ENCODE measurements at regions not wholly inside any gene's neighbourhood (a gene's known extent, or its start where the extent isn't known, plus 50 kb on each side); places are given as distances from the start of the nearest gene placed in this dataset.
"Not testable (repeated sequence)": the region's sequence is repeated elsewhere in the genome, so short reads cannot be mapped to it uniquely, and the experiment has no call there.

DNA sequence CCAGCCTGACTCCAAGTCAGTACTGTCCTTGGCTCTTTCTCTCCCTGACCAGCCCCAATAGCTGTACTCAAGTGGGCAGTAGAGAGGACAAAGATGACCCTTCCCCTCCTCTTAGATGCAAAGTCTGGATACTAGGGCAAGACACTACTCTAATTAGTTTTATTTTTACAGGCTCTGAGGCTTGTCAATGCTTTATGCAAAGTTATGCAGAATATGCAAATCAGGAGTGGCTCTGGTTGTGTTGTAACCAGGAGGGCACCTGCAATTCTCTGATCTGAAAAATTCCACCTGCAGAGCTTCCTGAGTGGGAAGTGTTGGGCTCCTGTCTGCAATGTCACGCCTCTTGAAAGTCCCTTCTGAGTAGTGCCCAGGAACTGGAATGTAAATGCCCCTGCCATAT, 201.5 kb downstream of the RGS3 start:
- DNase-seq (ENCODE audit: low spot score): no peak

DNA sequence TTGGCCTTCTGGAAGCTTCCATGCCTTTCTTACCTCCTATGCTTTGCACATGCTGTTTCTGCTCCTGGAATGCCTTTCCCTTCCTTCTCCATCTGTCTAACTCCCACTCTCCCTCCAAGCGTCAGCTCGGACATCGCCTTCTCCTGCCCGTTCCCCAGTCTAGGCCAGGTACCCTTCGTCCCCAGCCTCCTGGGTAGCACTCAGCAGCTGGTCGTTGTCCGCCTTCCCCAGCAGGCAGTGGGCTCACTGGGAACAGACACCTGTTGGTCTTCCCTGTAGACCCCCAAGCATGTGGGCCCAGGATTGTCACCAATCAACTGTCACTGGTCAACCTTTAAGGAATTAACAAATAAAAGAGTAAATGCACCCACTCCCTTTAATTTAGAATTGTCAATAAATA, 202.2 kb downstream of the RGS3 start:
- DNase-seq (ENCODE audit: low spot score): no peak

DNA sequence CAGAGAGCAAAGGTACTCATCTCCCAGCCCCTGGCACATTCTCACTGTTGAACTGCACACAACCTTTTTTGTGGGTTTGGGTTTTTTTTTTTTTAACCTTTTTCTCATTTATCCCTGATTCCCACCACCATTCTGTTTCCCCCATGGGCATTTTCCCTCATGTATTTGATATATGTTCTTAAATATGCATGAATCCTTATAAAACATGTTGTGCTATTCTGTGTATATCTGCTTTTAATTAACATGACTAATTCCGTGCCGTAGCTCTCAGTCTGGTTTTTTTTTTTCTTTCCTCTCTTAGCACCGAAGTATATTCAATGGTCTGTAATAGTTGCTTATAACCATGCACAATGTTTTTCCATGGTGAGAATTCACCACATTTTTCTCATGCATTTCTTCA, 204.5 kb downstream of the RGS3 start:
- DNase-seq (ENCODE audit: low spot score): no peak

DNA sequence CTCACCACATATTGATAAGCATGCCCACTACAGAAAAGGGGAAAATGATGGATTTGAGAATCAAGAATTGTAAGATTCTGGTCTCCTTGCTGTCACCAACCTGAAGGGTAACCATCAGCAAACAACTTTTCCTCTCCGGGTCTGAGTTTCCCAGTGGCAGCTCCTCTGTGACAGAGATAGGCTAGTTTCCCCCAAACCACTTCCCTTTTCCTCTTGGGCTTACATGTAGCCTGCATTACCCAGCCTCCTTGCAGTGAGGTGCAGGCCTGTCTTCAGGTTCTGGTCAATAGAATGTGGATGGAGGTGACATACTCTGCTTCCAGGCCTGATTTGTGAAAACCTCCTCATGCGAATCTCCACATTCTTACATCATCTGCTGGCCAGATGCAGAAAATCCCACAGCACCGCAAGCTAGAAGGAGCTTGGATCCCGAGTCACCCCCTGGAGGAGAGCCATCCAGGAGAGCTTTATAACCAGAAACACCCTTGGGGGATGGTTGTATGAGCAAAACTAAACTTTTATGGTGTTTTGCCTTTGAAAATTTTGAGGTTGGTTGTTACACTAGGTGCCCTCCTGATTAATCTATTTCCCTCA, 206.1 kb downstream of the RGS3 start:
- DNase-seq (ENCODE audit: low spot score): no peak

DNA sequence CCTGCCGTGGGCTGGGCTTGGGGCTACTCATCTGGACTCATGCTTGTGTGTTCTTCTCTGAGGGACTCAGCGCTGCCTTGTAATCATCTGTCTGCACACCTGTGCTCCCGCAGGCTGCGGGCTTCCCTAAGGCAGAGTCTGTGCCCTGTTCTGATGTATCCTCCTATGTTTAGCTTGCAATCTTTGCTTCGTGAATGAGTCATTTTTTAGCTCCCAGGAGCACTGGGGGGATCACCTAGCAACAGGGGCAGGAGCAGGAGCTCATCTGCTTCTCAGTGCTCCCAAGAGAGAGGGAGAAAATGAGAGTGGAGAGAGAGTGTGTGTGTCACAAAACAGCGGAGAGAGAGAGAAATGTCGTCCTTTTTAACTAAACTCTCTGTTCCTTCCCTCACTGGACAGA, 202.4 kb upstream of the ZNF618 start:
- DNase-seq (ENCODE audit: low spot score): no peak

DNA sequence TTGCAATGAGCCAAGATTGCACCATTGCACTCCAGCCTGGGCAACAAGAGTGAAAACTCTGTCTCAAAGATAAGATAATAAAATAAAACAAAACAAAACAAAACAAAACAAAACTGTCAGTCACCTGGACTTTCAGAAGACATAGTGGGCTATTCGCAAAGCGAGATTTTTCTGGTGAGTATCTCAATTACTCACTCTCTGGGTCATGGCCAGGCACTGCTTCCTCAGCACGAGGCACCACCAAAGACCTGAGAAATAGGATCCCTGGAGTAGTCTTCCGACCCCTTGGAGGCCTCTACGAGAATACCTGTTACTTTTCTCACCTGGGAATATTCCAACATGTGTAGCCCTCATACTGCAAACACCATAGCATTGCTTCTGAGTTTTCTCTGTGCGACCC, 201.7 kb upstream of the ZNF618 start:
- no peak for DNase-seq (ENCODE audit: low spot score)

DNA sequence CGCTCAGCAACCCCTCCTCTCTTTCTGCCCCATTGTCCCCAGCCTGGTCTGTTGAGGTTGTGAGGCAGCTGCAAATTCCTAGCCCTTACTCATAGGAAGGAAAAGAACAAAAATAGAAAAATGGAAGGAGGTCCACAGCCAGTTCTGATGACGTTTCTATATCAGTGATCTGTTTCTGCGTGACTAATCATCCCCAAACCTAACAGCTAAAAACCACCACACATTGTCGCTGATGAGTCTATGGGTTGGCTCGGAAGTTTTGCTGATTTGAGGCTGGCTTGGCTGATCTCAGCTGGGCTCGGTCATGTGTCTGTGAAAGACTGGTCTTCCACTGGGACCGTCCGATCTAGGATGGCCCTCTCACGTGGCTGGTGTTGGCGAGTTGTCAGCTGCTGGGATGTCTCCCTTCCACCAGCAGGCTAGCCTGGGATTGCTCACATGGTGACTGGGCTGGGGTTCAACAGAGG, 200.6 kb upstream of the ZNF618 start:
- DNase-seq (ENCODE audit: low spot score): no peak

DNA sequence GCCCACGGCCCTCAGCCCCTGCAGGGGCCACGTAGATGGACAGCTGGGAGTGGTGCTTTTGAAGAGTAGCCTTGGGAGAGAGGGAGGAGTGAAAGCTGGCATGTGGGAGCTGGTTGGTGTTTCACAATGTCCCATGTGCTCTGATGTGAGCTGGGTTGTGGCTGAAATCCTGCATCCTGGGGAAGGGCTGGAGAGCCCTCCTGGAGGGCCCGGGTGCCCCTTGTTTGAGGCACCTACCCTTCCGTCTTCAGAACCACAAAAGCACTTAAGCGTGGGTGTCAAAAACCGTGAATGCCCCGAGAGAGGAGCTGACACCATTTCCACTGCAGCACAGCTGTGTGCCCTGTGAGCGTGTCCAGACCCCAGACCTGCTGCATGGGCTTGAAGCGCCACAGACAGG, 199.1 kb upstream of the ZNF618 start:
- DNase-seq (ENCODE audit: low spot score): no peak

DNA sequence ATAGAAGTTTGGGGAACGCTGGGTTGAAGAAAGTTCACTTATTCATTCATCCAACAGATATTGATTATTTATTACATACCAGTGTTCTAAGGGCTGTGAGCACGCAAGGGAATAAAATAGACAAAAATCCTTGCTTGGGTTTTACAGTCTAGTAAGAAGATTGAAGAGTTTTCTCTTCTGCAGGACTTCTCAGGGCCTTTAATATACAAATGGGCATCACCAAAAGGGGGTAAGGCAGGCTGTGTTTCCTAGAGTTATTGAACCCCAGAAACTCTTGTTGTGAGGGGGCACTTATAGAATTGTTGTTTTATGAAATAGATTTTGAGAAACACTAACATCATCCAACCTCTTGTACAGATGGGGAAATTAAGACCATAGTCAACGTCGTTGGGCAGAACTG, 198.5 kb upstream of the ZNF618 start:
- no peak for DNase-seq (ENCODE audit: low spot score)

DNA sequence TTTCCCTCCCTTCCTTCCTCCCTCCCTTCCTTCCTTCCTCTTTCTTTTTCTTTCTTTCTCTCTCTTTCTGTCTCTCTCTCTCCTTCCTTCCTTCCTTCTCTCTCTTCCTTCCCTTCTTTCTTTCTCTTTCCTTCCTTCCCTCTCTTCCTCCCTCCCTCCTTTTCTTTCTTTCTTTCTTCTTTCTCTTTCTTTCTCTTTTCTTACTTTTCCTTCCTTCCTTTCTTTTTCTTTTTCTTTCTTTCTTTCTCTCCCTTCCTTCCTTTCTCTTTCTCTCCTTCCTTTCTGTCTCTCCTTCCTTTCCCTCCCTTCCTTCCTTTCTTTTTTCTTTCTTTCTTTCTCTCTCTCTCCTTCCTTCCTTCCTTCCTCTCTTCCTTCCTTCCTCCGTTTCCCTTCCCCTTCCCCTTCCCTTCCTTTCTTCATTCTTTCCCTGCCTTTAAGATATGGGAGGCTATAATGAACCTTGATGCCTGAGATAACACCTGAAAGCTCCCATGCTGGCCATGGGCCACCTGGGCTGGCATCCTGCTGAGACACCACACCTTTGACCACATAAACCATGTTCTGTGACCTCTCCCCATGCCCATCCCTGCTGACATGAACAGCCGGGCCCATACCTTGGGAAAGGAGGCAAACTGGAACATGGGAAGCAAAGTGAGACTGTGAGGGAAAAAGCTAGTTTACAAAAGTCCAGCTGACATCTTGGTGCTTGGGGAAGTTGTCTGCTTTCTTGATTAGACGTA, 197.8 kb upstream of the ZNF618 start:
- DNase-seq (ENCODE audit: low spot score): no peak

DNA sequence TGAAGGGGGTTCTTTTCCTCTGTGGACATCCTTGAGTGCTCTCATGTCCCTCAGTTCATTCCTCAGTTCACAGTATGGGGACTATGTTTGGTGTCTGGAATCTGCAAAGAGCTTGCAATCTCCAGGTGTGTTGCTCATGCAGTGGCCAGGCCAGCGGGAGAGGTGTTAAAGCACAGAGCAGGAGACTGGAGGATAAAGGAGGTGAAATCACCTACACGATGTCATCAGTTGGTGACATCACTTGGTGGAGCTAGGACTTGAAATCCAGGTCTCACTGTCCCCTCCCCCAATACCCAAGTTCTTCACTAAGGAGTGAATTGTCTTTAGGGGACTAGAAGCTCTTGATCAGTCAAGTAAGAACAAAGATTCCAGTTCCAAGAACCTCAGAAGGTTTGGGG, 197.3 kb upstream of the ZNF618 start:
- no peak for DNase-seq (ENCODE audit: low spot score)

DNA sequence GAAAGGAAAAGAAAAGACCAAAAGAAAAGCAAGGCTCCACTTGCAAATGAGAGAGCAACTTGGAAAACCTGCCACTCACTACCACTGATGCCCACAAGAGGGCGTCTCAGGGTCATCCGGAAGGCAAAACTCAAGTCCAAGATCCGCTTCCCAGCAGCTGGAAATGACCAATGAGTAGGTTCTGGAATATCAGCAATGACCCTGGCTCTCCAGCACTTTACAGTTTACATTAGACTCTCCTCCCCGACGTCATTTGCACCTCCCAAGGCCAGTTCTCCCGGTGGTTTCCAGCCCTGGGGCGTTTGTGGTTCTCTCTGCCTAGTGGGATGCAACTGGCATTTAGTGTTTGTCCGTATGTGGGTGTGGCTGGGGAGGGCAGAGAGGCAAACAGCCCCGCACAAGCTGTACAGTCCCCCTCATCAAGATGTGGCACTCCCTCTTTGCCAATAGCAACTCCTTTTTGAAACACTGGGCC, 193.8 kb upstream of the ZNF618 start:
- DNase-seq (ENCODE audit: low spot score): peak; percentile 75

DNA sequence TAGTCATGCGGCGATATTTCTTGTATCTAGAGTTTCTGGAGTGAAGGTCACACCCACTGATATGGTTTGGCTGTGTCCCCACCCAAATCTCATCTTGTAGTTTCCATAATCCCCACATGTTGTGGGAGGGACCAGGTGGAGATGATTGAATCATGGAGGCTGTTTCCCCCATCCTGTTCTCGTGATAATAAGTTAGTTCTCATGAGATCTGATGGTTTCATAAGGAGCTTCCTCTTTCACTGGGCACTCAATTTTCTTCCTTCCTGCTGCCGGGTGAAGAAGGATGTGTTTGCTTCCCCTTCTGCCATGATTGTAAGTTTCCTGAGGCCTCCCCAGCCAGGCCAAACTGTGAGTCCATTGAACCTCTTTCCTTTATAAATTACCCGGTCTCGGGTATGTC, 190.5 kb upstream of the ZNF618 start:
- not testable (repeated sequence) for DNase-seq (ENCODE audit: low spot score)

DNA sequence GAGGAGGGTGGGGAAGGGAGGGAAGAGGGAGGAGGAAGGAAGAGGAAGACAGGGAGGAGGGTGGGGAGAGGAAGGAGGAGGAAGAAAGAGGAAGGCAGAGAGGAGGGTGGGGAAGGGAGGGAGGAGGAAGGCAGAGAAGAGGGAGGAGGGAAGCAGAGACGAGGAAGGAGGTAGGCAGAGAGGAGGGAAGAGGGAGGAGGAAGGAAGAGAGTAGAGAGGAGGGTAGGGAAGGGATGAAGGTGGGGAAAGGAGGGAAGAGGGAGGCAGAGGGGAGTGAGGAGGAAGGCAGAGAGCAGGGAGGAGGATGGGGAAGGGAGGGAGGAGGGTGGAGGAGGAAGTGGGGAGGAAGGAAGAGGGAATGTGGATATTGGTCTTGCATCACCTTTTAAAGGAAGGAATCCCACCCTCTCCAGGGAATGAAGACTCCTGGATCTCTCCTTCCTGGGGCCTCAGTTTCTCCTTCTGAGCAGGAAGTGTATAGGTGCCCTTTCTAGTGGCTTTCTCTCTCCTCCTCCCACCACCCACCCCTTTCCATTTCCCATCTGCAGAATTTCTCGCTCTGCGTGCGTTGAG, 188.9 kb upstream of the ZNF618 start:
- no peak for DNase-seq (ENCODE audit: low spot score)

DNA sequence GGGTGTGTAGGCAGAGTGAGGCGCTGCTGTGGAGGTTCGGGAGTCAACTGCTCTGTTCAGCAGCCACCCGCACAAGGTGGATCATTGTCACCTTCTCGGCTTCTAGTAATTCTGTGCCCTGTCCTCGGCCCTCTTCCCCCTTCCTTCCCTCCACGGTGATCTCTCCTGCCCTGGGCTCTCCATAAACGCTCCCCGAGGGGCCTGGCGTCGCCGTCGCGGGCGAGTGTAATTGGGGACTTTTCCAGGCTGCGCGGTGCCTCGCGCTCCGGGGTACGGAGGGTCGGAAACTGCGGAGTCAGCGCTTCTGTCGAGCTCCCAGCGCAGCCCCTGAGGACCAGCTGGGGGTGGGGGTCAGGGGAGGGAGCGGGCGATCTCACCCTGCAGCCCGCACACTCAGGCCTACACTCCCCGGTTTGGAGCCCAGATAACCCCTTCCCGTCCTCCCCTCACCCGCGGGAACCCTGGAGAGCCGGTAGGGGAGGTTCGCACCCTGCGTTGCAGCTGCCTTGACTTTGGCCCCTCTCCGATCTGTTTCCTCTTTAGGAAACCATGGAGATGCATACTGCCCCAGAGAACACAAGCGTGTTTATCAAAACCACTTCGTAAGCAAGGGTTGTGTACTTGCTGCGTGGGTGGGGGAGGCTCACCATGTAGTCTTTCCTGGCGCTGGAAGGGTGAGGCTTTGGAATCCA, 188.3 kb upstream of the ZNF618 start:
- DNase-seq (ENCODE audit: low spot score): no peak

DNA sequence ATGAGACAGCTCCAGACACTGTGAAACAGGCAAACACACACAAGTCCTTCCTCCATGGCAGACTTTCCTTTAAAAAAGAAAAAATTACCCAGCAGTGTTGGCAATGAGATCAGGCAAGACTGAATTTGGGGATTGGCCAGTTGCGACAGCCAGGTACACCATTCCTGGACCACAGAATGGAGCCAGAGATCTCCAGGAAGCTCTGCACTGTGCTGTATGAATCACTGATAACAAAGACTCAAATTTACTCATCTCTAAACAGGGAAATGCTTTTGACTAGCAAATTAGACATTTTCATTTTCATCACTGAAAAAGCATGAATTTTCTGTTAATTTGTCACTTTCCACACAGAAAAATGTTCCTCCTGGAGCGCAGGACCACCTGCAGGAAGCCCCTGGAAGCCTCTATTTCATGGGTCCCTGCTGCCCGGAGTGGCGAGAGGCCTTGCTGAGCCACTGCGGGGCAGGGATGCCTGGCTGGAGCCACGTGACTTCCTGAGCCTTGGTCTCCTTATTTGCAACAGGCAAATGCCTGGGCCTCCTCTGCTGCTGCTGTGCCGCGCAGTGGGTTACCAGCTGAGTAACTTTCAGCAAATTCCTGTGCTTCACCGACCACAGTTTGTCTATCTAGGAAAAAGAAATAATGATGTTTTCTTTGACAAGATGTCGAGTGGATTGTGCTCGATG, 185.9 kb upstream of the ZNF618 start:
- DNase-seq (ENCODE audit: low spot score): no peak

DNA sequence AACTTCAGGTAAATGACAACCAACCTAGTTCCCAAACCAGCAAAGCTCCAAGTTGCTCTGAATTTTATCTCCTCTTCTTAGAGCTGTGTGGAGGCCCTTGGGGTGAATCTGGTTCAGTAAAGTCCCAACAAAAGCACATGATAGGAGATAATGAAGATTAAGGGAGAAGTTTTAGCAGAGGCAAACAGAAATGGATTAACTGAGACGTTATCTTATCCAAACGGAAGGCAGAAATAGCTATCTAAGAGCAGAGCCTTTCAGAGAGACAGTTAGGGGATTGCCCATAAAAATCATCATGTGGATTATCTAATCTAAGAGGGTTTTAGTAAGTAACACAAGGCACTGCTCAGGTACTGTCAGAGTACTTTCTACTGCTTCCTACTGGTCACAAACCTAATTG, 183.9 kb upstream of the ZNF618 start:
- no peak for DNase-seq (ENCODE audit: low spot score)

DNA sequence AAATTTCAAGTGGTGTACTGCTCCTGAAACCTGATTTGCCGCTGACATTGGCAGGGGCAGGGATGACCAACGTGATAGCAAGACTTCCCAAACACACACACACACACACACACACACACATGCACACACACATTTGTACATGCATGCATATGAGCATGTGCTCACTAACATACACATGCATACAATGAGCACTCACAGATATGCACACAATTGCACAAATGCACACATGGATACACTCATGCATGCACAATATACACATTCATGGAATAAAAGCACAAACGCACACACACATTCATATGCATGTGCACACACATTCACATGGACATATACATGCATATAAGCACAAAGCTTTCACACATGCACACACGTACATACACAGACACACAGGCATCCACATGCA, 181.2 kb upstream of the ZNF618 start:
- DNase-seq (ENCODE audit: low spot score): no peak

DNA sequence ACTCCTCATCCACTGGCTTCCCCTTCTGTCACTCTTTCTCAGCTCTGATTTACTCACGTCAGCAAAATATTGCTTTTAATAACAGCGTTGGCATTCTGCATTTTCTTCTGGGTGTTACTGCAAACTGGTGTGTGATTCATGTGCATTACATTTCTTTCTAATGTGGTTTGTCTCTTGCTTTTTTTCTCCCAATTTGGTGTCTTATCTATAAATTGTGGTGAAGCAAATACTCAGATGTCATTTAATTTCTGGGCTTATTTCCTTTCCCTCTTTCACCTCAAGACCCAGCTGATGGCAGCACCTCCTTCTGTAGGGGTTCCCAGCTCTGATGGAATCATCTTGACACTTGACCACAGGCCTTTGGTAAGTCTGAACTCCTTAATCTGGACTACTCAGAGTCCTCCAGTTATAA, 180.7 kb upstream of the ZNF618 start:
- DNase-seq (ENCODE audit: low spot score): no peak

DNA sequence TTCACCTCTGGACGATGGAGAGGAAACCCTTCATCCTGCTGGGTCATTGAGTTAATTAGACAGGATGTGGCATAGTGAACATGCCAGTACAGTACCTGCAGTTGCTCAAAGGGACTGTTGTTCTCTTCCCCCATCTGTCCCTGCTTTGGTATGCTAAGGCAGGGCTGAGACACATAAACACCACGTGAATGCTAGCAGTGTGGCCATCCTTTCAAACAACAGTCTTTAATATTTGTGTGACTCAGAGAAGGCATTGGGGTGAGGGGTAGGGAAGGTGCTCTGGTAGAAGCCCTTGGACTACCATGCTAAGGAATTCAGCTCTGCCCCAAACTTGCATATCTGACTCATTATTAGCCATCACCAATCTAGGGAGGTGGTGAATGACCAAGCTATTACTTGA, 180.2 kb upstream of the ZNF618 start:
- DNase-seq (ENCODE audit: low spot score): no peak

DNA sequence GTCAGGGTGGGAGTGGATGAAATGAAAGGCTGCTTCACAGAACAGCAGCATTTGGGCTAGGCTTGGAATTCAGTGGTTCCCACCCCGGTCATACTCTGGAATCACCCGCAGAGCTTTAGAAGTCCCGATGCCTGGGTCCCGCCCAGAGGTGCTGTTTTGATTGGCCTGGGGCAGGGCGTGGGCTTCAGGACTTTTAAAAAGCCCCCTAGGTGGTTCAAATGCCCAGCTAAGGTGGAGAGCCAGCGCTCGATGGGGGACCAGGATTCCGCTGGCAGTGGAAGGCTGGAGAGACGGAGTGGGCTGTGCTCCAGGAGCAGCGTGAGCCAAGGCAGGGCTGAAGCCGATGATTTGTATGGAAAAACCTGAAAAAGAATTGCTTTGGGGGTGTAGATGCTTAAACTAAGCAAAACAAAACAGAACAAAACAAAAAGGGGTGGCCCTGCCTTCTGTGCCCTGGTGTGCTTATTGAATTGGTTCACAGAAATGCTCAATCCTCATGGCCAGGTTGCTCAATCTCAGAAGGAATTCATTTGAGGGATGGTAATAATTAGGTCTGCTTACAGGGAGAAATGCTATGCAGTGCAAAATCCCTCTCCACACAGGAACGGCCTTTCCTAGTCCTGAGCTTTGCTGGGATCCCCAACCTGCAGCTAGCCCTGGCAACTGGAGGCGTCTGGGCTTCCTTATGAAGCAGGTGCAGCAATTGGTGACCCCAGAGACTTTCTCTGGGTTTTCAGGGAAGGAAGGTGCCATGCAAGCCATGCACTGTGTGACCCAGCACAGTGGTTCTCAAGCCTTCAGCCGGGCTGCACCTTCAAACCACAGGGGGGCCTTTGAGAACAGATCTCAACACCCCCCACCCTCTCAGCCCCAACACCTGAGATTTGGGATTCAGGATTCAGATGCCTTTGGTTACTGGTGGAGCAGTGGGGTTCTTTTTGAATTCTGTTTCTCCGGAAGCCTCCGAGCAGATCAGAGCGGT, 174.0 kb upstream of the ZNF618 start:
- DNase-seq (ENCODE audit: low spot score): no peak

All from ecto neural progenitor cell (in vitro differentiated cells).